ENCODE measurements at regions not wholly inside any gene's neighbourhood (a gene's known extent, or its start where the extent isn't known, plus 50 kb on each side); places are given as distances from the start of the nearest gene placed in this dataset.

DNA sequence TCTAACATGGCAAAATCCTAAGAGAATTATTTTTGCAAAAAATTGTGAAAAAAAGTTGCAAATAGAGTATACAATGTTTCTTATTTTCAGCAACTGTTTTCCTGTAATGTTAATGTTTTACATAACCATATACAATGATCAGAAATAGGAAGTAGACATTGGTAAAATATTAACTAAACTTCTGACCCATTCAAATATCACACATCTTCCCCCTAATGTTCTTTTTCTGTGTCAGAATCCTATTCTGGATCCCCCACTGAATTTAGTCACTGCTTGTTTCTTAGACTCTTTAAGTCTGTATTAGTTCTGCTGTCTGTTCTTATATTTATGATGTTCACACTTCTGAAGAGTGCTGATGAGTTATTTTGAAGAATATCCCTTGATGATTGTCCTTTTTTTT is 62.0 kb downstream of the HFE start:
- DNase-seq, result no peak

DNA sequence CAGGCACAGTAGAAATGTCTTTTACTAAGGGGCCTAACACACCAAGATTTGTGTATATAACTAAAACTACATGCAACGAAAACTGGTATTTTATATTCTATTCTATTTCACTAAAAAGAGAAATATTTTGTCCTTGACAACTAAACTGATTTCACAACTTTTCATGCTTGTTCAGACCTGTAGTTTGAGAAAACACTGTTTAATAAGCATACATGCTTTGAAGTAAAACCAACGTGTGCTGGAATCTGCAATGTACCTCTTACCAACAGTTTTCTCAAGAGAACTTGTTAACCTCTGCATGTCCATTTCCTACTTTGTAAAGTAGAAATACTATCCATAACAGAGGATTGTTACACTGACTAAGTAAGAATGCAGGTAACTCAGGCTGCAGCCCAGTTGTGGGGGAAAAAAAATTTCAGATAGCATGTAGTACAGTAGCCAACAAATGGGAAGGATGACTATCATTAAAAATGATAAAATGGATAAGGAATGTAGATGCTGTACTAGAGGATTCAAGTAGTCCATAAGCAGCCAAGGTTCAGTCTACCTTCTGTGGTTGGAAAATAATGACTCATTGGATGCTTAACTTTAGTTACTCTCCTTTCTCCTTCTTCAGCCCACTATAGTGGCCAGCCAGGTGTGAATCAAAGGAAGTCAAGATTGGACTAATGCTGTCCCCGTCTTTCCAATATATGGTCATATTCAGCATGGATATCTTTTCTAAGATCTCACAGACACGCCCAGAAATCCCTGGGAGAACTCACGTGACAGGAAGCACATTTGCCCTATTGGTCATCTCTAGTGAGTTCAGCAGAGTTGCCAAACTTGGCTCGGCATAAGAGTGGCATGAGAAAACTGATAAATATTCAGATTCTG is 65.2 kb downstream of the HFE start:
- DNase-seq, result no peak

DNA sequence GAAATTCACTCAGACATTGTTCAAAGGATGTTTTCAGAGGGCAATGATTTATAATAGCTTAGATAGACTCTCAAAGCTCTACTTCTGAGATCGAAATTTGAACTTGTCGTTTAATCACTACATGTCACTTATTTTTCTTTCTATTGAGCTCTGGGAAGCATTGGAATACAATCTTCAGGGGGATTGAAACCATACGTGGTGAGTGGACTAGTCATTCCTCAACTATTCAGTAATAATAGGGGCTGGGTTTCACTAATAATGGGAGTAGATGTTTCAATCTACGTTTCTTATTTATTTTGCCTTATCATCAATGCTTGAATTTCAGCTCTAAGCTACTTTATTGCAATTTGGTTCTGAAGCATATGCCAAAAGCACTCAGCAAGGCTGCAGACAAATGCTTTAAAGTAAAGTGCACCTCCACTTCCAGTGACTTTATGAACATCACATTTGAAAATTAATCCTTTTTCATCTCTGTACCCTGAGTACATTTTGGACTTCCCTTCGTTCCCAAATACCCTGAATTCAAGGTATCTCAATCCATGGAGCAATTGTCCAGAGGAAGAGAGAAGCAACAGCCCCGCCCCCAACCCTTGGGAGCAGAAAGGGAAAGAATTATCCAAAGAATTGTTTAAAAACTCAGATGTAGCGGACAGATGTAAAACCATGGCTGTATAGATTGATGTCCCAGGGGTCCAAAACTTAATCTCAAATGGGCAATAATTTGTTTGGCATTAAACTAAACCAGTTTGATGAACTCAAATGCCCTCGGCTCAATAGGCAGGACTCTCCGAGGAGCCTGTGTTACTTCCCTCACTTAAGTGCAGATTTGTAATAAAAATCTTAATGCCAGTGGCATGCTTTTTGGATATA is 68.1 kb downstream of the HFE start:
- no peak for DNase-seq

DNA sequence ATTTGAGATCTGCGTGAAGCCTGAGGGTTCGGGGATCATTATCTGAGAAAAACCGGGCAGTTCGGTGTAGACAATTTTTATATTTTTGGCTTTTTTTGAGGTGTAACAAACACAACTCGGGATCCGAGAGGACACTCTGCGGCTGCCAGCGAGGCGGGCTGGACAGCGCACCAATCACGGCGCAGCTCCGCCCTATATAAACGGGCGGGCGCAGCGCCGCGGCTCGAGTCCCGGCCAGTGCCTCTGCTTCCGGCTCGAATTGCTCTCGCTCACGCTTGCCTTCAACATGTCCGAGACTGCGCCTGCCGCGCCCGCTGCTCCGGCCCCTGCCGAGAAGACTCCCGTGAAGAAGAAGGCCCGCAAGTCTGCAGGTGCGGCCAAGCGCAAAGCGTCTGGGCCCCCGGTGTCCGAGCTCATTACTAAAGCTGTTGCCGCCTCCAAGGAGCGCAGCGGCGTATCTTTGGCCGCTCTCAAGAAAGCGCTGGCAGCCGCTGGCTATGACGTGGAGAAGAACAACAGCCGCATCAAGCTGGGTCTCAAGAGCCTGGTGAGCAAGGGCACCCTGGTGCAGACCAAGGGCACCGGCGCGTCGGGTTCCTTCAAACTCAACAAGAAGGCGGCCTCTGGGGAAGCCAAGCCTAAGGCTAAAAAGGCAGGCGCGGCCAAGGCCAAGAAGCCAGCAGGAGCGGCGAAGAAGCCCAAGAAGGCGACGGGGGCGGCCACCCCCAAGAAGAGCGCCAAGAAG is 69.0 kb downstream of the HFE start:
- peak; percentile 75 for DNase-seq

DNA sequence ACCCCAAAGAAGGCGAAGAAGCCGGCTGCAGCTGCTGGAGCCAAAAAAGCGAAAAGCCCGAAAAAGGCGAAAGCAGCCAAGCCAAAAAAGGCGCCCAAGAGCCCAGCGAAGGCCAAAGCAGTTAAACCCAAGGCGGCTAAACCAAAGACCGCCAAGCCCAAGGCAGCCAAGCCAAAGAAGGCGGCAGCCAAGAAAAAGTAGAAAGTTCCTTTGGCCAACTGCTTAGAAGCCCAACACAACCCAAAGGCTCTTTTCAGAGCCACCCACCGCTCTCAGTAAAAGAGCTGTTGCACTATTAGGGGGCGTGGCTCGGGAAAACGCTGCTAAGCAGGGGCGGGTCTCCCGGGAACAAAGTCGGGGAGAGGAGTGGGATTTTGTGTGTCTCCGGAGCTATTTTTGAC is 69.6 kb downstream of the HFE start:
- peak; percentile 29 for DNase-seq

DNA sequence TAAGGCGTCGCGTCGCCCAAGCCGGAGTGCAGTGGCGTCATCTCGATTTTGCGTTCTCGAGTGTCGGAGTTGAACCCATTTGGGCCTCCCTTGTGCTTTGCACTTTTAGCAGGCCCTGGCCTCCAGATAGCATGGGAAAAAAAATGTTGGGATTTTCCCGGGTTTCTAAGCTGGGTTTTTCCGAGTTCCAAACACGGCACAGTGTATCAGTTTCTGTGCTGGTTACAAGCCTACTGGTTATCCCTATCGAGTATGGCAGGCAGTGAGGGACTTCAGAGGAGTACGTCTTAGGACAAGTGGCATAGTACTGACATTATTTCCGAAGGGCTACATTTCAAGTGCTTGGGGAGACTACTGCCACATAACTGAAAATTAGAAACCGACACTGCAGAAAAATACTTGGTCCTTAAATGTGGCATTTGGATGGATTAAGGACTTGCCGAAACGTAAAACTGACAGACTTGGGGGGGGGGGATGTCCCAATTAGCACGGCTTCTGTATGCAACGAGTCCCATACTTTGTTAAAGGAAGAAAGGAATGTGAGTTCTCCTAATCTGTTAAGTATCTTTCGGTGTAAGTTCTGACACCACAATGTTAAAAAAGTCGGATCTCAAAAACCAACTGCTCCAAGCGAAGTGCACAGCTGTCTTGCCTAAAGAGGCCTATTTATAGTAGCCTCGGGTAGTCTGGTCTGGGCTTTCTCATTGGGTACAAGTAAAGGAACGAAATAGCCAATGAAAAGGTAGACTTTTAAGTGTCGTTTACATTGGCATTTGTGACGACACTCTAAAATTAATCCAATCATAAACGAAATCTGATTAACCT is 70.2 kb downstream of the HFE start:
- peak; percentile 20 for DNase-seq

DNA sequence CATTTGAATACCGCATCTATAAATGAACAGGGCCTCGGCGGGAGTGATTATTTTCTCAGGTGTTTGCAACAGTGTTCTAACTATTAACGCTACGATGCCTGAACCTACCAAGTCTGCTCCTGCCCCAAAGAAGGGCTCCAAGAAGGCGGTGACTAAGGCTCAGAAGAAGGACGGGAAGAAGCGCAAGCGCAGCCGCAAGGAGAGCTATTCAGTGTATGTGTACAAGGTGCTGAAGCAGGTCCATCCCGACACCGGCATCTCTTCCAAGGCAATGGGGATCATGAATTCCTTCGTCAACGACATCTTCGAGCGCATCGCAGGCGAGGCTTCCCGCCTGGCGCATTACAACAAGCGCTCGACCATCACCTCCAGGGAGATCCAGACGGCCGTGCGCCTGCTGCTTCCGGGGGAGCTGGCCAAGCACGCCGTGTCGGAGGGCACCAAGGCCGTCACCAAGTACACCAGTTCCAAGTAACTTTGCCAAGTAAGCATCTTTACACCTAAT is 70.9 kb downstream of the HFE start:
- peak; percentile 55 for DNase-seq

DNA sequence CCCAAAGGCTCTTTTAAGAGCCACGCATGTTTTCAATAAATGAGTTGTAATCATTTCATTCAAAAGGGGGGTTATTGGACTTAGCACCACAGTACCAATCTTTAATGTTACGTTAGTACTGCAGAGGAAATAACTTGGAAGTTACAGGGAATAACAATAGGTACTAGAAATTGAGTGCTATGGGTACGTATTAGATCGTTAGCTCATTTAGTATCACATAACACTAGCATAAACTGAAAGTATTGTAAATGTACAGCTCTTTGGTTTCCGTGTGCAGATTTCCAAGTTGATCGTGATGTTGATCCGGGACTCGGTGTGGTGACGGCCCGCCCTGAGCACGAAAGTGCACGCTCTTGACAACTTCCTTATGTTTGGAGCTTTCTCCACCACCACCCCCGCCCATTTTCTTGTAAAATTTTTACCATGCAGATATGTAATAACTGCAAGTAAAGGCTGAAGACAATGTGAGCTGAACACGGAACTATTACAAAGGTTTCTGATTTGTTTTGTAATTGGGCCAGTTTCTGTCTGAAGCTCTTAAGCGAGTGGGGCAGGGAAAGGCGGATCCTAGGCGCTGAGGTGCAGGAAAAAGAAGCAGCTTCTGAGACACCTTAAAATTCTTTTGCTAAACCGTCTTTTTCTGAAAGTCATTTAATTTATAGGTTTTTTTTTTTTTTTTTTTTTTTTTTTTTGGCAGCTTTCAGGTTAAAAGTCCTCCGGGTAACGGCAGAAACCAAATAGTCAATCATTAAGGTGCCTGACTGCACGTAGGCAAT is 71.5 kb downstream of the HFE start:
- peak; percentile 31 for DNase-seq

DNA sequence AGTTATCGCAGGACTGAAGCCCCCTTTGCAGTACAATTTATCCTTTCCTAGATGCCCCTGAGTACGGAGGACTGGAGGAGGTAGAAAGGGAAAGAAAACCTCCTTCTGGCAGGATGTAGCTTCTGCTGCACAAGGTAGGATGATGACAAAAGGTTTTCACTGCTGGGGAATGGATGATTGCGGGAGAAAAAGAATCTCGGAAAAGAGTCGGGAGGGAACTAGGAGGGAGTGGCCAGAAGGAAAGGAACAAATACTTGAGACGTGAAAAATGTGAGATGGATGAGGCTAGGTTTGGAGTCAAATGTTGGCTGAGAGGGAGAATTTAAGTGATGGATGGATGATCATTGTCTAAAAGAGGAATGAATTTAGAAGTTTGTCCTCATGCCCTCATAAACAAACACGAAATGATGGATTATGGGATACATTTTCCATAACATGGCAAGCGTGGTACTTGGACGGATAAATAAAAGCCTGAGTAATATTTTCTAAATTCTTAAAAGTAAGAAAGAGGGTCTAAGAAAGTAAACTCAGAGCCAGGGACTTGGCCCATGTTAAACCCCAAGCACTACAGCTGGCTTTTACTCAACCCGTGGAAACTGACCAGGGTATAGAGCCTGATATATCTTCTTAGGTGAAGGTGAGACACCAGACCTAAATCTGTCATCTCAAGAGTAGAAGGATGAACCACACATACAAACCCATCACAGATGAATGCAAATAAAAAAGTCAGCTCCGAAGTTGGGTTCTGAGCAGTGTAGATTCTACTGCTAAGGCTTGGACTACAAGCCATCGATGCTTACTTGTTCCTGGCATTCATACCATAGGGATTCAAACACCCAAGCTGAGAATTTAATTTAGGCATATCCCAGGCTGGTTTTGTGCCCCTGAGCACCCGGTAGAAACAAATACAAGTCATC is 72.4 kb downstream of the HFE start:
- DNase-seq, result no peak

DNA sequence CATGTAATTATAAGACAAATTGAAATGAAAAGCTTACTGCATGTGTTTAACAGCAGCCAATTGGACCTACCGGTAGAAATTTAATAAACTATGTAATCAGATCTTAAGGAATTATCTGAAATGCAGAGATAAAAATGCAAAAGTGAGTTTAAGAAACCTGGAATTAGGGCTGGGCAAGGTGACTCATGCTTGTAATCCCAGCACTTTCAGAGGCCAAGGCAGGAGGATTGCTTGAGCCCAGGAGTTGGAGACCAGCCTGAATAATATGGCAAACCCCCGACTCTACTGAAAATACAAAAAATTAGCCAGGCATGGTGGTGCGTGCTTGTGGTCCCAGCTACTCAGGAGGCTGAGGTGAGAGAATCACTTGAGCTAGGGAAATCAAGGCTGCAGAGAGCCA is 74.1 kb downstream of the HFE start:
- no peak for DNase-seq

DNA sequence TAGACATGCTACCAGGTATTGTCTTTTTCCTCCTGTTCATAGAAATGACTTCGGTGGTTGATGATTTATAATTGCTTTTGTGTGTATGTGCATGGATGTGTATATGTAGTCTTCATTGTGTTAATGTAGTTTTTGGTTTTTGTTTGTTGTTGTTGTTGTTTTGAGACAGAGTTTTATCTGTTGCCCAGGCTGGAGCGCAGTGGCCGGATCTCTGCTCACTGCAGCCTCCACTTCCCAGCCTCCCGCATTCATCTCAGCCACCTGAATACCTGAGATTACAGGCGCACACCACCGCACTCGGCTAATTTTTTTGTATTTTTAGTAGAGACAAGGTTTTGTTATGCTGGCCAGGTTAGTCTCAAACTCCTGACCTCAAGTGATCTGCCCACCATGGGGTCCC is 75.2 kb downstream of the HFE start:
- no peak for DNase-seq

DNA sequence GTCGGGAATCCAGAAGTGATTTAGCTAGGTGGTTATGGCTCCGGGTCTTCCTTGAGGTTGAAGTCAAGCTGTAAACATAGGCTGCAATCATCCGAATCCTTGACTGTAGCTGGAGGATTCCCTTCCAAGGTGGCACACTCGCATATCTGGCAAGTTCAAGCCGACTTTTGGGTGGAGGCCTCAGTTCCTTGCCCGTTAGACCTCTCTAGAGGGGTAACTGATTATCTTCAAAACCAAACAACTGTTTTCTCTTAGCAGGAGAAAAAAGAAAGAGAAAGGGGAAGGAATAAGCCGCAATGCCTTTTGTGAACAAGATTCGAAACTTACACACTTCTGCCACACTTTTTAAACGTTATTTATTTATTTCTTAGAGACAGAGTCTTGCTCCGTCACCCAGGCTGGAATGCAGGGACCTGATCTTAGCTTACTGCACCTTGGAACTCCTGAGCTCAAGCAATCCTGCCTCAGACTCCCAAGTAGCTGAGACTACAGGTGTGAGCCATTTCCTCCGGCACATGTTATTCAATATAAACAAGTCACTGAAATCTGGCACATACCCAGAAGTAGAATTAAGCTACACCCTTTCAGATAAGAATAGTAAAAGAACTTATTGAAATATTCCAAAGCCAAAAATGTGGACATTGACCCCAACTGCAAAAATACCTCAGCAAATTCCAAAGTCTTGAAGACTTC is 76.3 kb downstream of the HFE start:
- no peak for DNase-seq

DNA sequence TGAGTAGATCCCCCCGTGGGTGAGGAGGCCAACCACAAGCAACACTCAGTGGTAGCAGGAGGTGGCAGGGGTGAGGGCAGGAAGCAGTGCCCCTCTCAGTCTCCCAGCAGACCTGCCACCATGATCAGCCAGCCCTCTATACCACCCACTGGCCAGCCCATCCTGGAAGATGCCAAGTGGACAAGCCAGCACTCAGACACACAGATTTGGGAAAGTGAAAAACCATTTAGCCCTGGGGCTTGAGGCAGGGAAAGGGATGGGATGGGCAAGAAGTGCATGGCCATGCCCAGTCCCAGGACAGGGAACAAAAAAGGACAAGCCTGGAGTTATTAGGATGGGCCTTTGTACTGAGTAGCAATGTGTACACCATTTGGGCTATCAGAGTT is 76.9 kb downstream of the HFE start:
- DNase-seq, result no peak

DNA sequence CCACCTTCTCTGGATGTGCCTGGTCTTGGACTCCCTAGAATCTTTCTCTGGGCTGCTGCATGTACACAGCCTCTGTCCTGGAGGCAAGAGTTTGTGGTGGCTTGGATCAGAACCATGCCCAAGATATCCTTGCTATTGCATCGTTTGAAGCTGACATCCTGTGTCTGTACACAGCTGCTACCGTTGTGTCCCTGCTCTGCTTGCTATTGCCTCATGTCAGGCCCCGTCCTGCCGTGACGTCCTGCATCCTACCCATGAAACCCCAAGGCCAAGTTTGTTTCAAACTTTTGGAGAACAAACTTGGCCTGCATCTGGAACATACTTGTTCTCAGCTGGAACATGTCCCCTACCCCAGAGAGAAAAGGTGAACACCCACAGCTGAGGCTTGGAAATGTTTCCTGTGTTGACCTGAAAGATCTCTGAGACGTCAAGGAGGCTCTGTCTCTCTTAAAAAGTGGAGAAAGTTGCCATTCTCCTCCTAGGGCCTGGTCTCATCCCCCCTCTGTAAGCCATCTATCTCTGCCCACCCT is 78.1 kb downstream of the HFE start:
- DNase-seq, result no peak

DNA sequence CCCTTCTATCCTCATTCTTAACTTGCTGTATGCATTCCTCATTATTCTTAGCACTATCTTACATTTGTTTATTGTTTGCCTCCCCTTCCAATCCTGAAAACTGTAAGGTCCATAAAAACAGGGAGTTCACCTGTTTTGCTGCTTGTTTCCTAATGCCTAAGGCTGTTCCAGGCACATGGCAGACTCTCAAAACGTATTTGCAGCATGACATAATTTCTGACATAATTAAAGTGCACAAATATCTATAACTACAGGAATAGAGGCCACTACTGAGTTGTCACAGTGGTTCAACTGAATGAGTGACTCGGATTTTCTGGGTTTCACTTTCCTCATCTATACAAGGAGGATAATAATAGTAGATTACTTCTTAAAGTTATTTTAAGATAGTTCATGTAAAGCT is 83.0 kb downstream of the HFE start:
- DNase-seq, result no peak

DNA sequence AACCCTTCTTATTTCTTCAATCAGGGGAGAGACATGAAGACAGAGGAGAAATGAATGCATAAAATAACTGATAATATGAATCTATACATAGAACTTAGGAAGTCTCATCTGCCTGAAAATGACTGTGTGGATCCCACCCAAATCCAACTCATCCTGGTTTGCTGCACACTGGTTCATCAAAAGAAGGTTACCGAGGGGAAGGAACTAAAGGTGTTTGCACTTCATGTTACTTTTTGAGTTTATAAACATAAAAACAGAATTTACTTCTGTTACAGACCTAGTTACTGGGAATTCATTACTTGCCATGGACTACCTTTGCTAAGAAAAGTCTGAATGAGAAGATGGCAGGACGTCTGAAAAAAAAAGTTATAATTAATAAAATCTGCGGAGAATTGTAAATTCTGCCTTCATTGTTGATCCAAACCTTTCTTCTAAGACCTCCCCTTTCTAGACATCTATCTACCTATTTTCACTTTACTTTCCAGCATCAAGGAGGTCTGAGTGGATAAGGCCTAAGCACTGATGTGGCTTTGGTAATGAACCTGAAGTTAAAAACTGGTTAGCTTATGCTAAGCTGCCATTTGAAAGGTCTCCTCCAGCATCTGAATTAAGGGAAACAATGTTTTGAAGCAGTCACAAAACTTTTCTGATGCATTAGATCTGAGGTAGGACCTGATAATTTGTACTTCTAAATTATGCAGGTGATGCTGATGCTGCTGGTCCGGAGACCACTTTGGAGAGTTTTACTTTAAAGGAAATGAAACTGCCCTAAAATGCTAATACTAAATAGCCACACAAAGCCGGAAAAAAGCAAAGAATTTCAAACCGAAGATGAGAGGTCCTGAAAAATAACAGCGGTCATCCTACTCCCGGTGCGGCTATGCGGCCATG is 84.0 kb downstream of the HFE start:
- DNase-seq, result no peak

DNA sequence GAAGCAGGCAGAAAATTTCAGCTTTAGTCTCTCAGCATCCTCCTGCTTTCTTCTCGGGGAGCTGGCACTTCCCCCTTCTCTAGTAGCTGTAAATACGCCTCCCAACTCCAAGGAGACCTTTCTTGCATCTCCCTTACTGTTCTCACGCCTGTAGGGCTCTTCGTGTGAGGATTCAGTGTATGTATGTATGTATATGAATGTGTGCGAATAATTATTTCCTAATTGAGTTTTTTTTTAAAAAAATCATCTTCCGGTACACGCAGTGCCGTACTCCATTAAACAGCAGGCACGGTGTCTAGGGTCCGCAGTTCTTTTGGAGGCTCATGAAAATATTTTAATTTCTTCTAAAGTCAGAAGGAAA is 85.4 kb downstream of the HFE start:
- no peak for DNase-seq

DNA sequence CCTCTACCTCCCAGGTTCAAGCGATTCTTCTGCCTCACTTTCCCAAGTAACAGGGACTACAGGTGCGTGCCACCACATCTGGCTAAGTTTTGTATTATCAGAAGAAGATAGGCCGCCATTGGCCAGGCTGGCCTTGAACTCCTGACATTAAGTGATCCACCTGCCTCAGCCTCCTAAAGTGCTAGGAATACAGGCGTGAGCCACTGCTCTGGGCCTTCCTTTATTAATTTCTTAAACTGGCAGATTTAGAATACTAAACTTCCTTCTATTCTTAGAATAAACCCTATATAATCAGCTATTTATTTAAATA is 86.6 kb downstream of the HFE start:
- no peak for DNase-seq

DNA sequence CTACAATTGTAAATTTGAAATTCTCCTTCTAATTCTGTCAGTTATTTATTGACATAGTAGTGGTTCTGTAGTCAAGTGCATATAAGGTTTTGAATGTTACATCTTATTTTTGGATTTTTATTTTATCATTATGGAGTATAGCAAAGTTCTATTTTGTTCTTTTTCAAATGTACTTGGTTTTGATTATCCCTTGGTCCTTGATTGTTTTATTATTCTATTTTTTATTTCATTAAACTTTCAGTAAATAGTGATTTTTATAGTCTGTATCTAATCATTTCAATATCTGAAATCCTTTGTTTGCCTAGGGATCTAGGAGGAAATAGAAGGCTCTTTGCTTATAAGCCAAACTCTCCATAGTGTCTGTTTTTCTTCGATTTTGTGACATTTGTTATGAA is 87.8 kb downstream of the HFE start:
- no peak for DNase-seq
